OCI-LY3 (cell line): ENCODE measurements at regions not wholly inside any gene's neighbourhood (a gene's known extent, or its start where the extent isn't known, plus 50 kb on each side); places are given as distances from the start of the nearest gene placed in this dataset.

Experiments
- H2AFZ ChIP-seq: fragments of 200-600, 300-600 bp; shearing (Covaris generic); 2 replicates; pipeline ENCODE4 v1.6.0; 2014; ENCODE audit warnings: antibody characterized with exemption, low read depth, low read length
- H3K27ac ChIP-seq: fragments of 200-600, 300-600 bp; sonication (generic); 2 replicates; pipeline ENCODE4 v1.5.1; 2014; ENCODE audit warnings: mild to moderate bottlenecking, low read length, moderate library complexity, mixed read lengths
- H3K27me3 ChIP-seq: fragments of 200-600, 300-600 bp; sonication (generic); 2 replicates; pipeline ENCODE4 v1.6.1; 2014; ENCODE audit warnings: low read depth, low read length, mixed read lengths
- H3K36me3 ChIP-seq: fragments of 200-600, 300-600 bp; sonication (generic); replicated peaks from 2 replicates; pipeline ENCODE3; 2014; ENCODE audit warnings: low read depth, low read length, mixed read lengths
- H3K4me1 ChIP-seq: fragments of 300-600, 200-600 bp; sonication (generic); 2 replicates; pipeline ENCODE4 v1.6.1; 2014; ENCODE audit warnings: low read length, mixed read lengths
- H3K4me2 ChIP-seq: fragments of 200-600, 300-600 bp; sonication (generic); 2 replicates; pipeline ENCODE4 v1.6.1; 2014; ENCODE audit warnings: low read length, mixed read lengths
- H3K4me3 ChIP-seq: fragments of 300-600, 200-600 bp; sonication (generic); 2 replicates; pipeline ENCODE4 v1.5.1; 2014; ENCODE audit warnings: antibody characterized with exemption, mild to moderate bottlenecking, low read length, moderate library complexity
- H3K79me2 ChIP-seq: fragments of 300-600, 200-600 bp; shearing (Covaris generic); 2 replicates; pipeline ENCODE4 v1.6.1; 2014; ENCODE audit warnings: mild to moderate bottlenecking, low read length, mixed read lengths
- H3K9ac ChIP-seq: fragments of 300-600, 200-600 bp; shearing (Covaris generic); 2 replicates; pipeline ENCODE4 v1.6.0; 2014; ENCODE audit warnings: mild to moderate bottlenecking, low read length, moderate library complexity
- H3K9me3 ChIP-seq: fragments of 200-600, 300-600 bp; shearing (Covaris generic); 2 replicates; pipeline ENCODE4 v1.6.1; 2014; ENCODE audit warnings: low read length, mixed read lengths; ENCODE audit not compliant: insufficient read depth
- H4K20me1 ChIP-seq: fragments of 200-600, 300-600 bp; sonication (generic); 2 replicates; pipeline ENCODE4 v1.6.1; 2016; ENCODE audit warnings: low read length, mixed read lengths; ENCODE audit not compliant: insufficient read depth
- CTCF ChIP-seq: fragments of 200-600, 300-600 bp; sonication (generic); IDR thresholded peaks from 2 replicates; pipeline ENCODE4 v1.5.1; 2014; ENCODE audit warnings: antibody characterized with exemption, low read length, low read depth
- EZH2phosphoT487 ChIP-seq: fragments of 200-600 bp; shearing (Covaris generic); IDR thresholded peaks from 2 replicates; pipeline ENCODE4 v1.6.1; 2018; ENCODE audit warnings: antibody characterized with exemption, mixed run types, low read depth

- H3K4me1 ChIP-seq: peaks cover 28% of the 10 kb centered on the region
- H3K4me2 ChIP-seq: peak overlapping the region; percentile 81
- 0 out of 2 replicates have a peak, but pooled peaks cover 4% of the 10 kb centered on the region for H3K9me3 ChIP-seq
- H3K27ac ChIP-seq: peak overlapping the region; percentile 3; the same call in 1 of the 2 replicates
- H3K4me3 ChIP-seq: peak overlapping the region; percentile 40; the same call in 1 of the 2 replicates
- no peak overlapping the region for H2AFZ ChIP-seq
- TF ChIP-seq CTCF: no peak
- TF ChIP-seq EZH2phosphoT487: no peak
- no peaks in the 10 kb centered on the region for H3K27me3 ChIP-seq
- H4K20me1 ChIP-seq: no peaks in the 10 kb centered on the region
- no peaks in the 10 kb centered on the region for H3K36me3 ChIP-seq
- H3K79me2 ChIP-seq: no peaks in the 10 kb centered on the region
- H3K9ac ChIP-seq: no peak overlapping the region
Observed at GRCh38 chr13:80400164-80400864, 59.4 kb upstream of the SPRY2 start.

- peak overlapping the region; percentile 3; the same call in 1 of the 2 replicates for H3K27ac ChIP-seq
- H3K27me3 ChIP-seq: no peaks in the 10 kb centered on the region
- H3K4me3 ChIP-seq: peak overlapping the region; percentile 40
- no peaks in the 10 kb centered on the region for H4K20me1 ChIP-seq
- TF ChIP-seq EZH2phosphoT487: no peak
- TF ChIP-seq CTCF: no peak
- 0 out of 2 replicates have a peak, but pooled peaks cover 1% of the 10 kb centered on the region for H3K9me3 ChIP-seq
- no peaks in the 10 kb centered on the region for H3K79me2 ChIP-seq
- H3K4me1 ChIP-seq: peaks cover 28% of the 10 kb centered on the region
- H3K36me3 ChIP-seq: no peaks in the 10 kb centered on the region
- peak overlapping the region; percentile 81 for H3K4me2 ChIP-seq
- no peak overlapping the region for H2AFZ ChIP-seq
- H3K9ac ChIP-seq: no peak overlapping the region
Observed at GRCh38 chr13:80399340-80400163, 58.6 kb upstream of the SPRY2 start.
